WTC11 (cell line): ENCODE measurements at regions not wholly inside any gene's neighbourhood (a gene's known extent, or its start where the extent isn't known, plus 50 kb on each side); places are given as distances from the start of the nearest gene placed in this dataset.

Experiments used
- ATF2 ChIP-seq: sonication (generic); formaldehyde crosslinking; IDR thresholded peaks from 2 replicates; pipeline ENCODE4 v1.8.1; 2022; ENCODE audit warnings: low read depth, missing genetic modification reagents, borderline replicate concordance
- CREB1 ChIP-seq: sonication (generic); formaldehyde crosslinking; IDR thresholded peaks from 2 replicates; pipeline ENCODE4 v1.8.0; 2023; ENCODE audit warnings: mild to moderate bottlenecking, missing genetic modification reagents
- CTCF ChIP-seq: fragments of 200-600 bp; IDR thresholded peaks from 2 replicates; pipeline ENCODE4 v1.8.0; 2022; ENCODE audit warnings: antibody characterized with exemption
- ESRRA ChIP-seq: sonication (generic); formaldehyde crosslinking; IDR thresholded peaks from 2 replicates; pipeline ENCODE4 v1.8.1; 2022; ENCODE audit warnings: mild to moderate bottlenecking, missing genetic modification reagents, borderline replicate concordance
- FOXP1 ChIP-seq: sonication (generic); formaldehyde crosslinking; IDR thresholded peaks from 2 replicates; pipeline ENCODE4 v1.8.0; 2022; ENCODE audit warnings: missing genetic modification reagents, mild to moderate bottlenecking, moderate library complexity, borderline replicate concordance
- IRF2 ChIP-seq: sonication (generic); formaldehyde crosslinking; IDR thresholded peaks from 2 replicates; pipeline ENCODE4 v1.8.0; 2022; ENCODE audit warnings: low read depth, missing genetic modification reagents, borderline replicate concordance
- NFYB ChIP-seq: sonication (generic); formaldehyde crosslinking; conservative IDR thresholded peaks from 2 replicates; pipeline ENCODE4 v1.8.0; 2022; ENCODE audit warnings: low read depth, missing genetic modification reagents
- ZNF512 ChIP-seq: sonication (generic); formaldehyde crosslinking; IDR thresholded peaks from 2 replicates; pipeline ENCODE4 v1.8.1; 2022; ENCODE audit warnings: missing genetic modification reagents, borderline replicate concordance

GRCh38 chr3:193851941-193852674, 259.1 kb downstream of the OPA1 start:
- TF ChIP-seq FOXP1 (CRISPR knock-in tag): no peak
- no peak for TF ChIP-seq NFYB (CRISPR knock-in tag)
- TF ChIP-seq CREB1 (CRISPR knock-in tag): no peak
- no peak for TF ChIP-seq CTCF
- TF ChIP-seq ESRRA: no peak
- TF ChIP-seq ATF2 (CRISPR knock-in tag): no peak
- no peak for TF ChIP-seq ZNF512 (CRISPR knock-in tag)
- no peak for TF ChIP-seq IRF2
